IgD-negative memory B cell (primary cell): ENCODE measurements at regions not wholly inside any gene's neighbourhood (a gene's known extent, or its start where the extent isn't known, plus 50 kb on each side); places are given as distances from the start of the nearest gene placed in this dataset.
"Not testable (repeated sequence)": the region's sequence is repeated elsewhere in the genome, so short reads cannot be mapped to it uniquely, and the experiment has no call there.

Experiments used
- H3K27ac Mint-ChIP-seq, 3 donors: one replicate each; pipeline ENCODE4 v1.8.0; 2020 to 2022; ENCODE audit warnings: mild to moderate bottlenecking in 3 of 3, mixed read lengths in 3 of 3, moderate library complexity in 1 of 3
- H3K27me3 Mint-ChIP-seq: one replicate; pipeline ENCODE4 v1.8.0; 2021; ENCODE audit warnings: mixed read lengths
- H3K36me3 Mint-ChIP-seq: one replicate; pipeline ENCODE4 v1.8.0; 2020; ENCODE audit warnings: mild to moderate bottlenecking, mixed read lengths
- H3K4me1 Mint-ChIP-seq, 3 donors: one replicate each; pipeline ENCODE4 v1.8.0; 2020 to 2022; ENCODE audit warnings: mixed read lengths in 3 of 3, mild to moderate bottlenecking in 1 of 3
- H3K4me3 Mint-ChIP-seq, 4 donors: one replicate each; pipeline ENCODE4 v1.8.0; 2020 to 2022; ENCODE audit warnings: mild to moderate bottlenecking in 4 of 4, mixed read lengths in 4 of 4, moderate library complexity in 3 of 4
- H3K9me3 Mint-ChIP-seq, 3 donors: one replicate each; pipeline ENCODE4 v1.8.0; 2020 to 2021; ENCODE audit warnings: mixed read lengths in 3 of 3, mild to moderate bottlenecking in 1 of 3

DNA sequence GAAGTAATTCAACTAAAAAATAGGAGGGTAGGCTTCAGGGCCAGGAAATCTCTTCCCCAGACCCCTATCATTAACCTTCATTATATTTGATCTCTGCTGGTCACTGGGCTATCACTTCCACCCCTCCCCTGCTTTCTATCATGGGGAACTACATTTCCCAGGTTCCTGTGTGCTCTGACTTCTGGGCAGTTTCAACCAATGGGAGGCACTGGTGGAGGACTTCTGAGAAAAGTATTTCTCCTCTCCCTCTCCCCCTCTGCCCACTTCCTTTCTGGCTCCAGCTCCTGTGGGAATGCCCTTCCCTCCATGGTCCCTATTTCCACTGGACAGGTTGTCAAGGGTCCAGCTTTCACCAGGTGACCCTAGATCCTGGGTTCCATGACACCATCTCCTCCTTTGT is 364.4 kb downstream of the C16orf95 start:
- no peak overlapping the region for H3K4me3 Mint-ChIP-seq
- peaks cover 0 to 2% (median 0%) of the 10 kb centered on the region in 3 donors for H3K9me3 Mint-ChIP-seq
- H3K27me3 Mint-ChIP-seq = peaks cover 5% of the 10 kb centered on the region
- H3K36me3 Mint-ChIP-seq = no peaks in the 10 kb centered on the region
- no peak overlapping the region for H3K27ac Mint-ChIP-seq
- no peaks in the 10 kb centered on the region for H3K4me1 Mint-ChIP-seq

DNA sequence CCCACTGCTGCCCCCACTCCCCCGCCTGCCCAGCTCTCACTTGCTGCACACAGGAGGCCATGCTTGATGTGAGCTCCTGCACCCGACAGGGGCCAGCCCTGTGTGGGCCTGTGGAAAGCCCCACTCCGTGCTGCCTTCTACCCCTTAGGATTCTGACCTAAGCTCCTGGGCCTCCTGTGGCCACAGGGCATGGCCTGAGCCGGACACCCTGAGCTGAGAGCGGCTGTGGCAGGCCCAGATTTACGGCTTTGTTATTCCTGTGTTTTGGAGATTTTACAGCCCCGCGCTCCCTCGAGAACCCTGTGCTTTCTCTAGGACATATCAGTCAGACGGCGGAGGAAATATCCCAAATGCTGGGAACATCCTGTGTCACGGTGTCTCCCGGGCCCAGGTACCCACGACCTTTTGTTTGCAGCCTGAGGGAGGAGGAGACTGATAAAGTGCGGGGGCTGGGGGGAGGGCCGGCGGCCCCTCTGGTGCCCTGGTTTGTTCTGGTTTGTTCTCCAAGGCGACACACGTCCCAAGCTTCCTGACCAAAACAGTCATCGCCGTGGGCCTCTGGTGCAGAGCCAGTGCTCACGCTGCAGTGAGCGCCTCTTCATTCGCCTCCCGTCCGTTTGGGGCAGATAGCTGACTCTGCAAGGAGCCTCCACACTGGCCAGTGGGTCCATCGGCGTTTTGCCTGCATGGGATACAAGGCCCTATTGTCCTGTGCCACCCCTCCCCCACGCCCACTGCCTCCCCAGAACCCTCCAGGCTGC is 363.4 kb downstream of the C16orf95 start:
- Mint-ChIP-seq H3K4me1 (no peaks in the 10 kb centered on the region), H3K36me3 (no peaks in the 10 kb centered on the region), H3K27ac (no peak overlapping the region)

GRCh38 chr16:86955136-86955855 is 361.9 kb downstream of the C16orf95 start:
- Mint-ChIP-seq H3K36me3 (no peaks in the 10 kb centered on the region), H3K4me1 (no peaks in the 10 kb centered on the region), H3K27me3 (peaks cover 7% of the 10 kb centered on the region), H3K27ac (no peak overlapping the region), H3K9me3 (peaks cover 0 to 2% (median 0%) of the 10 kb centered on the region in 3 donors), H3K4me3 (no peak overlapping the region)

More for the DNA sequence above, 363.4 kb downstream of the C16orf95 start:
- Mint-ChIP-seq H3K27me3 (peaks cover 5% of the 10 kb centered on the region), H3K4me3 (no peak overlapping the region), H3K9me3 (peaks cover 0 to 2% (median 0%) of the 10 kb centered on the region in 3 donors)

DNA sequence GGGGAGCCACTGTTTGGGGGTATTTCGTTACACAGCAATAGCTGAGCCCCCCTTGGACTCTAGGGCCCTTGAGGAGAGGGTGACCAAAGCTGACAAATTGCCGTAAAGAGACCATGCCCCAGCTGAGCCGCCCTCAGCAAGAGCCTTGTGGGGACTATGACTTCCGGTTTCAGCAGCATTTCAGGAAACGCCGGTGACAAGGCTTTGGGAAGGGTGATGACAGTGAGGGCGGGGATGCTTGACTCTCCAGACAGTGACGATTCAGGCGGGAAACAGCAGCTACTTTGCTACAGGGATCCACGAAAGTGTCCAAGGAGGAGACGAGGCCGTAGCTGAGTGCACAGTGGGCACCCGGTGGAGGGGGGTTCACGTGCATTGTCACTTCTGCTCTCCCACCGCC is 360.8 kb downstream of the C16orf95 start:
- Mint-ChIP-seq H3K4me3 (no peak overlapping the region), H3K4me1 (no peaks in the 10 kb centered on the region), H3K27ac (no peak overlapping the region), H3K27me3 (peaks cover 7% of the 10 kb centered on the region), H3K36me3 (no peaks in the 10 kb centered on the region), H3K9me3 (peaks cover 0 to 2% (median 0%) of the 10 kb centered on the region in 3 donors)

DNA sequence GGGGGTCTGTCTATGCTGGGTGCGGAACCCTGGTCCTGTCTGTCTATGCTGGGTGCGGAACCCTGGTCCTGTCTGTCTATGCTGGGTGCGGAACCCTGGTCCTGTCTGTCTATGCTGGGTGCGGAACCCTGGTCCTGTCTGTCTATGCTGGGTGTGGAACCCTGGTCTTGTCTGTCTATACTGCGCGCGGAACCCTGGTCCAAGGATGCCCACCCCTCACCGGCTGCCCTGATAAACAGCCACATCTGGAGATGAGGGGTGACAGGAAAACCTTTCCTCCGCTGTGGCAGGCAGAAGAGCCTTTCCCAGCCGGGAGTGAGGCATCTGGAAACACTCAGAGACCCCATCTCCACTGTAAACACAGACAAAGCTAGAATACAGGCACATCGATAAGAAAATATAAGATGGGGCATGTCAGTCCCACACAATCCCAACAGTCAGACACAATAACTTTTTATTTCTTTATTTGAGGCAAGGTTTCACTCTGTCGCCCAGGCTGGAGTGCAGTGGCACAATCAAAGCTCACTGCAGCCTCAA is 359.5 kb downstream of the C16orf95 start:
- not testable (repeated sequence) for H3K9me3 Mint-ChIP-seq, H3K4me3 Mint-ChIP-seq, H3K36me3 Mint-ChIP-seq, H3K27me3 Mint-ChIP-seq, H3K4me1 Mint-ChIP-seq
- peak overlapping the region in 1 of 3 donors; percentile 35 for H3K27ac Mint-ChIP-seq

GRCh38 chr16:86958423-86958822 is 358.8 kb downstream of the C16orf95 start:
- H3K4me1 Mint-ChIP-seq = no peaks in the 10 kb centered on the region
- H3K27me3 Mint-ChIP-seq = peaks cover 9% of the 10 kb centered on the region
- H3K27ac Mint-ChIP-seq = no peak overlapping the region
- no peaks in the 10 kb centered on the region for H3K9me3 Mint-ChIP-seq
- H3K36me3 Mint-ChIP-seq = no peaks in the 10 kb centered on the region
- H3K4me3 Mint-ChIP-seq = peak overlapping the region in 1 of 4 donors; percentile 24

- no peaks in the 10 kb centered on the region for H3K36me3 Mint-ChIP-seq
- H3K27me3 Mint-ChIP-seq = peaks cover 9% of the 10 kb centered on the region
- no peaks in the 10 kb centered on the region for H3K4me1 Mint-ChIP-seq
- H3K4me3 Mint-ChIP-seq = no peak overlapping the region
- H3K27ac Mint-ChIP-seq = no peak overlapping the region
- H3K9me3 Mint-ChIP-seq = no peaks in the 10 kb centered on the region
Measured at GRCh38 chr16:86959091-86959651, 358.0 kb downstream of the C16orf95 start.

DNA sequence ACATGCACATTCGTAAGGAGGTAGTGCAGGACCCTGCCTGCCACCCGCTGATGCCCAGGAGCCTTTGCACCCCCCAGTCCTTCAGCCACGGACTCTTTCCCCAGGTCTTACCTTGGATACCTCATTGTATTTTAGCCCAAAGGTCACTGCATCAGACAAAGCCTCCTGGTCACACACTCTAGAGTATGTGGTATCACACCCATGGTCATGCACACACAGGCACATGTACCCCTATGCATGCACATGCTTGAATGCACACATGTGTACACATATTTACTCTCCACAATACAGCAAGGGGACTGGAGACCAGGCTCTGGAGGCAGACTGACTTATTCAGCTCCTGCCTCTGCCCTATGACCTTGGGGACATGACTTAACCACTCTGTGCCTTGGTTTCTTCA is 357.5 kb downstream of the C16orf95 start:
- Mint-ChIP-seq H3K27me3 (peaks cover 9% of the 10 kb centered on the region), H3K4me3 (no peak overlapping the region), H3K36me3 (no peaks in the 10 kb centered on the region), H3K9me3 (no peaks in the 10 kb centered on the region), H3K27ac (no peak overlapping the region), H3K4me1 (no peaks in the 10 kb centered on the region)

DNA sequence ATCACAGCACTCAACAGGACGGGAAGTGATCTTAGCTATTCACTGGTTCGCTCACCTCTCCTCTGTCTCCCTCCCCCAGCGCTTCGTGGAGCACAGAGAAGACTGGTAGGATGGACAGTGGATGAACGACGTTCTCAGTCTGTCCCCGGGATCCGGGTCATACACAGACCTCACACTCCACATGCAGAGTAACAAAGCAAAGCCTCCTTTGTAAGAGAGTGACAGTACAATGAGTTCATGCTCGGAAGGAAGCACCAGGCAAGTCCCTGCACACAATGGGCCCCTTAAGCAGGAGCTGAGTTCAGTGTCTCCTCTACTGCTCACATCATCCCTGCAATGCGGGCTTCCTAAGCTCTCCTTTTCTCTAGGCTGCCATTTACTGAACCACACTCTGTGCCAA is 356.9 kb downstream of the C16orf95 start:
- H3K36me3 Mint-ChIP-seq = no peaks in the 10 kb centered on the region
- no peak overlapping the region for H3K4me3 Mint-ChIP-seq
- H3K9me3 Mint-ChIP-seq = no peaks in the 10 kb centered on the region
- no peaks in the 10 kb centered on the region for H3K4me1 Mint-ChIP-seq
- H3K27me3 Mint-ChIP-seq = peaks cover 5% of the 10 kb centered on the region
- H3K27ac Mint-ChIP-seq = no peak overlapping the region

DNA sequence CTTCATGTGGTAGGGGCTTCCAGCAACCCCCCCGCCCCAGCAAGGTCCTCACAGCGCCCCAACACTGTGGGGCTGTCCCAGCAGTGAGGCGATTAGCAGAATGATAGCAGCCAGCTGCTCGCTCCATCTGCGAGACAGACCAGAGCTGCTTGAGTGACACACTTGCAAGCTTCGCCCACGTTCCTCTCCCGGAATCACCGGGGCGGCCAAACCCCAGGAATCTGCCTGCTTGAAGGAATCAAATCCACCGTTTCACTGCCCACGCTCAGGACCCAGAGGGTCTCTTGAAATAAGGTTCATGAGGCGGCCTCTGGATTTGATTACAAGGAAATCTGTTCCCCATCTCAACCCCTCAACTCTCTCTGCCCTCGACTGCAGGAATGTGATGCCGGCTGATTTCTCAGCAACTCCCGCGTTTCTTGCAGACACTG is 356.0 kb downstream of the C16orf95 start:
- no peak overlapping the region for H3K4me3 Mint-ChIP-seq
- peaks cover 4% of the 10 kb centered on the region for H3K27me3 Mint-ChIP-seq
- H3K27ac Mint-ChIP-seq = no peak overlapping the region
- H3K9me3 Mint-ChIP-seq = no peaks in the 10 kb centered on the region
- no peaks in the 10 kb centered on the region for H3K36me3 Mint-ChIP-seq
- H3K4me1 Mint-ChIP-seq = no peaks in the 10 kb centered on the region

GRCh38 chr16:86962259-86962658 is 354.9 kb downstream of the C16orf95 start:
- Mint-ChIP-seq H3K4me3 (no peak overlapping the region), H3K27ac (no peak overlapping the region), H3K36me3 (no peaks in the 10 kb centered on the region), H3K4me1 (no peaks in the 10 kb centered on the region), H3K9me3 (no peaks in the 10 kb centered on the region), H3K27me3 (peaks cover 6% of the 10 kb centered on the region)

DNA sequence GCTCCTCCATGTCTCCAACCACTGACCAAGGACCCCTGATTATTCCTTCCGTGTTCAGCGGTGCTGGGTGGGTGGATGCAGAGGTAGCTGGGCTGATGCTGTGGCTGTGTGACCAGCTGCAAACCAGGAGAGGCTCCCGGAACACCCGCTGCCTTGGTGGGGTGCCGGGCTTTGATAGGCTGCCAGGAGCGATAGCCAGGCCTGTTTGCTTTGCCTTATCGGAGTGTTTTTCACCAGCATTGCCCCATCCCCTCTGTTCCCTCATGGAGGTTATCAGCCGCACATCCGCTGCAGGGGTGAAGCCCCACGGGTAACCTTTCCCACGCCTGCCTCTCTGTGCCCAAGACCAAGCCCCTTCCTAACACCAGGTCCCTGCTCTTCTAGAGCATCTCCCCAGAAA is 354.3 kb downstream of the C16orf95 start:
- Mint-ChIP-seq H3K4me3 (no peak overlapping the region), H3K27me3 (peaks cover 6% of the 10 kb centered on the region), H3K27ac (no peak overlapping the region), H3K4me1 (no peaks in the 10 kb centered on the region), H3K9me3 (no peaks in the 10 kb centered on the region), H3K36me3 (no peaks in the 10 kb centered on the region)

- Mint-ChIP-seq H3K9me3 (no peaks in the 10 kb centered on the region), H3K4me1 (no peaks in the 10 kb centered on the region)
Measured at GRCh38 chr16:86963600-86964575, 353.3 kb downstream of the C16orf95 start.

GRCh38 chr16:86964796-86965241 is 352.4 kb downstream of the C16orf95 start:
- Mint-ChIP-seq H3K4me1 (no peaks in the 10 kb centered on the region), H3K36me3 (no peaks in the 10 kb centered on the region), H3K9me3 (peaks cover 0 to under 1% (median 0%) of the 10 kb centered on the region in 3 donors), H3K4me3 (no peak overlapping the region), H3K27me3 (peaks cover 4% of the 10 kb centered on the region), H3K27ac (no peak overlapping the region)

More at GRCh38 chr16:86963600-86964575, 353.3 kb downstream of the C16orf95 start:
- Mint-ChIP-seq H3K36me3 (no peaks in the 10 kb centered on the region), H3K4me3 (peak overlapping the region in 1 of 4 donors; percentile 20), H3K27me3 (peaks cover 6% of the 10 kb centered on the region), H3K27ac (no peak overlapping the region)
